Astrocyte (in vitro differentiated cells and primary cell): ENCODE measurements at regions not wholly inside any gene's neighbourhood (a gene's known extent, or its start where the extent isn't known, plus 50 kb on each side); places are given as distances from the start of the nearest gene placed in this dataset.

Source experiments
- DNase-seq: peaks from one replicate; pipeline ENCODE4 v3.0.0-alpha.2; 2010; ENCODE audit warnings: low read depth
- FAIRE-seq: peaks from 2 replicates; lab custom pipeline; 2011; peaks lifted over from hg19 to GRCh38; lab: Jason Lieb, UNC
- H2AFZ ChIP-seq: 2 replicates; pipeline ENCODE4 v1.6.0; 2012; ENCODE audit warnings: low read depth, low read length, inconsistent platforms
- H3K27ac ChIP-seq: 2 replicates; pipeline ENCODE4 v1.5.1; 2011; ENCODE audit warnings: low read depth, low read length, inconsistent platforms
- H3K27me3 ChIP-seq: 2 replicates; pipeline ENCODE4 v1.6.0; 2011; ENCODE audit warnings: low read length, inconsistent platforms; ENCODE audit not compliant: insufficient read depth
- H3K36me3 ChIP-seq: 2 replicates; pipeline ENCODE4 v1.5.1; 2011; ENCODE audit warnings: low read length, inconsistent platforms; ENCODE audit not compliant: insufficient read depth
- H3K4me1 ChIP-seq: 2 replicates; pipeline ENCODE4 v1.5.1; 2011; ENCODE audit warnings: low read length, inconsistent platforms; ENCODE audit not compliant: insufficient read depth
- H3K4me2 ChIP-seq: 2 replicates; pipeline ENCODE4 v1.6.0; 2012; ENCODE audit warnings: low read length, inconsistent platforms
- H3K4me3 ChIP-seq: 2 replicates; pipeline ENCODE4 v1.5.1; 2011; ENCODE audit warnings: low read depth, mild to moderate bottlenecking, low read length, inconsistent platforms; ENCODE audit not compliant: insufficient read depth
- H3K79me2 ChIP-seq: 2 replicates; pipeline ENCODE4 v1.6.0; 2012; ENCODE audit warnings: mild to moderate bottlenecking, low read length, inconsistent platforms; ENCODE audit not compliant: insufficient read depth
- H3K9ac ChIP-seq: 2 replicates; pipeline ENCODE4 v1.6.0; 2012; ENCODE audit warnings: mild to moderate bottlenecking, low read length, inconsistent platforms
- H3K9me3 ChIP-seq: 2 replicates; pipeline ENCODE4 v1.5.1; 2012; ENCODE audit warnings: low read depth, mild to moderate bottlenecking, low read length, inconsistent platforms; ENCODE audit not compliant: insufficient read depth
- H4K20me1 ChIP-seq: 2 replicates; pipeline ENCODE4 v1.6.0; 2012; ENCODE audit warnings: low read length, inconsistent platforms; ENCODE audit not compliant: insufficient read depth
- H3K27ac Mint-ChIP-seq: one replicate; pipeline ENCODE4 v1.8.0; 2021; ENCODE audit warnings: mild to moderate bottlenecking, mixed read lengths; ENCODE audit not compliant: unreplicated experiment
- H3K27me3 Mint-ChIP-seq: one replicate; pipeline ENCODE4 v1.8.0; 2021; ENCODE audit warnings: low read depth, mixed read lengths; ENCODE audit not compliant: unreplicated experiment
- H3K36me3 Mint-ChIP-seq: one replicate; pipeline ENCODE4 v1.8.0; 2021; ENCODE audit warnings: low read depth, mixed read lengths; ENCODE audit not compliant: unreplicated experiment
- H3K4me1 Mint-ChIP-seq: one replicate; pipeline ENCODE4 v1.8.0; 2021; ENCODE audit warnings: low read depth, mixed read lengths; ENCODE audit not compliant: unreplicated experiment
- H3K4me3 Mint-ChIP-seq: one replicate; pipeline ENCODE4 v1.8.0; 2021; ENCODE audit warnings: mild to moderate bottlenecking, moderate library complexity, mixed read lengths; ENCODE audit not compliant: unreplicated experiment
- H3K9me3 Mint-ChIP-seq: one replicate; pipeline ENCODE4 v1.8.0; 2021; ENCODE audit warnings: mild to moderate bottlenecking, mixed read lengths; ENCODE audit not compliant: unreplicated experiment
- CTCF ChIP-seq: IDR thresholded peaks from 2 replicates; pipeline ENCODE4 v1.5.1; 2011; ENCODE audit warnings: low read depth, mild to moderate bottlenecking, inconsistent platforms, low read length, moderate library complexity; ENCODE audit not compliant: insufficient read depth
- EZH2 ChIP-seq: IDR thresholded peaks from 2 replicates; pipeline ENCODE4 v1.6.1; 2012; ENCODE audit warnings: mild to moderate bottlenecking, low read length, inconsistent platforms; ENCODE audit not compliant: insufficient read depth

GRCh38 chr22:22788460-22789037 is 99.1 kb upstream of the IGLL5 start:
- Histone ChIP-seq H2AFZ (no peak overlapping the region), H3K79me2 (no peaks in the 10 kb centered on the region), H3K9me3 (no peaks in the 10 kb centered on the region), H3K36me3 (no peaks in the 10 kb centered on the region), H3K4me2 (no peak overlapping the region), H3K27ac (no peak overlapping the region), H3K9ac (no peak overlapping the region), H4K20me1 (no peaks in the 10 kb centered on the region), H3K4me3 (no peak overlapping the region), H3K27me3 (peaks cover 5% of the 10 kb centered on the region), H3K4me1 (no peaks in the 10 kb centered on the region)
- H3K4me1 Mint-ChIP-seq, result no peaks in the 10 kb centered on the region
- TF ChIP-seq EZH2, result no peak
- TF ChIP-seq CTCF, result no peak
- H3K27ac Mint-ChIP-seq, result no peak overlapping the region
- no peaks in the 10 kb centered on the region for H3K9me3 Mint-ChIP-seq
- DNase-seq (no peak), FAIRE-seq (no peak)
- H3K4me3 Mint-ChIP-seq, result no peak overlapping the region
- peaks cover 55% of the 10 kb centered on the region for H3K27me3 Mint-ChIP-seq
- H3K36me3 Mint-ChIP-seq, result no peaks in the 10 kb centered on the region

GRCh38 chr22:22789233-22789921 is 98.2 kb upstream of the IGLL5 start:
- Histone ChIP-seq H3K79me2 (no peaks in the 10 kb centered on the region), H3K27ac (no peak overlapping the region), H3K9me3 (no peaks in the 10 kb centered on the region), H3K27me3 (peaks cover 5% of the 10 kb centered on the region), H2AFZ (no peak overlapping the region), H3K36me3 (no peaks in the 10 kb centered on the region), H3K9ac (no peak overlapping the region), H3K4me1 (no peaks in the 10 kb centered on the region), H3K4me3 (no peak overlapping the region), H4K20me1 (no peaks in the 10 kb centered on the region), H3K4me2 (no peak overlapping the region)
- no peak overlapping the region for H3K27ac Mint-ChIP-seq
- TF ChIP-seq EZH2 (no peak), CTCF (no peak)
- DNase-seq (no peak), FAIRE-seq (no peak)
- H3K27me3 Mint-ChIP-seq, result peaks cover 48% of the 10 kb centered on the region
- H3K4me3 Mint-ChIP-seq, result no peak overlapping the region
- H3K4me1 Mint-ChIP-seq, result no peaks in the 10 kb centered on the region
- H3K36me3 Mint-ChIP-seq, result no peaks in the 10 kb centered on the region
- no peaks in the 10 kb centered on the region for H3K9me3 Mint-ChIP-seq
